Vagina (tissue), 2 donors: ENCODE measurements at regions not wholly inside any gene's neighbourhood (a gene's known extent, or its start where the extent isn't known, plus 50 kb on each side); places are given as distances from the start of the nearest gene placed in this dataset.

ENCODE experiments used
- DNase-seq, 2 donors: peaks; one replicate each; pipeline ENCODE4 v3.0.0-alpha.2; 2017; ENCODE audit errors: extremely low spot score in 2 of 2
- H3K27ac ChIP-seq: fragments of 200-600 bp; sonication (generic); one replicate; pipeline ENCODE4 v1.5.1; 2019
- H3K27me3 ChIP-seq: fragments of 200-600 bp; sonication (generic); one replicate; pipeline ENCODE4 v1.5.1; 2019
- H3K36me3 ChIP-seq, 2 donors: fragments of 200-600 bp; sonication (generic); one replicate each; pipeline ENCODE4 v1.5.1; 2017 to 2019
- H3K4me1 ChIP-seq: fragments of 200-600 bp; sonication (generic); one replicate; pipeline ENCODE4 v1.5.1; 2019
- H3K4me3 ChIP-seq, 2 donors: fragments of 200-600 bp; sonication (generic); 1 replicate in 1 of 2; 2 replicates in 1 of 2; pipeline ENCODE4 v1.5.1; 2016 to 2019
- H3K9me3 ChIP-seq: fragments of 200-600 bp; sonication (generic); one replicate; pipeline ENCODE4 v1.5.1; 2019
- CTCF ChIP-seq, 3 experiments: fragments of 450-650 bp in 2 of 3; fragments of 200-600 bp in 1 of 3; sonication (generic) in 1 of 3; IDR thresholded peaks; one replicate each; pipeline ENCODE4 v1.5.1; 2017 to 2019; ENCODE audit warnings: antibody characterized with exemption in 3 of 3, mild to moderate bottlenecking in 2 of 3, moderate library complexity in 2 of 3
- POLR2A ChIP-seq, 2 donors: fragments of 450-650 bp; IDR thresholded peaks; one replicate each; pipeline ENCODE4 v1.6.1; 2017; ENCODE audit warnings: antibody characterized with exemption in 2 of 2, mild to moderate bottlenecking in 2 of 2, moderate library complexity in 2 of 2
- POLR2AphosphoS5 ChIP-seq, 2 donors: sonication (generic); formaldehyde crosslinking; IDR thresholded peaks; one replicate each; pipeline ENCODE4 v1.9.0; 2017; ENCODE audit warnings: antibody characterized with exemption in 2 of 2, mild to moderate bottlenecking in 2 of 2, low read depth in 1 of 2; ENCODE audit not compliant: insufficient read depth in 1 of 2
- intact Hi-C: fragments of 100-400 bp; cut with DNase I; formaldehyde crosslinking; loops from one replicate; pipeline ENCODE4 v1.15.1; 2023

- no peak for TF ChIP-seq POLR2AphosphoS5 (IDR thresholded peaks at IDR 0.05; ENCODE audit: insufficient read depth in 1 of 2, low read depth in 1 of 2)
- TF ChIP-seq CTCF (IDR thresholded peaks at IDR 0.05) = no peak
- no peak for TF ChIP-seq POLR2A (IDR thresholded peaks at IDR 0.05)
- Histone ChIP-seq H3K27me3 (no peaks in the 10 kb centered on the region), H3K9me3 (no peaks in the 10 kb centered on the region), H3K4me3 (no peak overlapping the region), H3K36me3 (no peaks in the 10 kb centered on the region), H3K27ac (no peak overlapping the region), H3K4me1 (peaks cover 6% of the 10 kb centered on the region)
- no peak for DNase-seq
- intact Hi-C loops = no loop called here
Observed at GRCh38 chr11:111046291-111046690, 199.2 kb upstream of the POU2AF2 start.

- Histone ChIP-seq H3K36me3 (no peaks in the 10 kb centered on the region), H3K4me1 (peaks cover 6% of the 10 kb centered on the region), H3K27me3 (no peaks in the 10 kb centered on the region), H3K27ac (no peak overlapping the region), H3K9me3 (no peaks in the 10 kb centered on the region), H3K4me3 (no peak overlapping the region)
- DNase-seq = no peak
- intact Hi-C loops = no loop called here
- TF ChIP-seq POLR2AphosphoS5 (IDR thresholded peaks at IDR 0.05; ENCODE audit: insufficient read depth in 1 of 2, low read depth in 1 of 2) (no peak), CTCF (IDR thresholded peaks at IDR 0.05) (no peak), POLR2A (IDR thresholded peaks at IDR 0.05) (no peak)
Observed at GRCh38 chr11:111045874-111046273, 199.7 kb upstream of the POU2AF2 start.

- Histone ChIP-seq H3K27me3 (no peaks in the 10 kb centered on the region), H3K36me3 (no peaks in the 10 kb centered on the region), H3K4me1 (peaks cover 6% of the 10 kb centered on the region), H3K27ac (peak overlapping the region; percentile 31), H3K9me3 (no peaks in the 10 kb centered on the region), H3K4me3 (no peak overlapping the region)
- intact Hi-C loops = no loop called here
- TF ChIP-seq POLR2A (IDR thresholded peaks at IDR 0.05) (no peak), POLR2AphosphoS5 (IDR thresholded peaks at IDR 0.05; ENCODE audit: insufficient read depth in 1 of 2, low read depth in 1 of 2) (no peak), CTCF (IDR thresholded peaks at IDR 0.05) (no peak)
- no peak for DNase-seq
Observed at GRCh38 chr11:111045407-111045803, 200.1 kb upstream of the POU2AF2 start.

GRCh38 chr11:111044751-111045406, 200.6 kb upstream of the POU2AF2 start:
- intact Hi-C loops = loop anchor here (5.0 kb wide), 1 partner anchor 1652 kb away; no protein-coding TSS in a partner anchor
- peak overlapping the region; percentile 31 for H3K27ac ChIP-seq
- H3K4me1 ChIP-seq = peaks cover 6% of the 10 kb centered on the region

More at GRCh38 chr11:111044751-111045406, 200.6 kb upstream of the POU2AF2 start:
- no peaks in the 10 kb centered on the region for H3K9me3 ChIP-seq
- no peaks in the 10 kb centered on the region for H3K36me3 ChIP-seq
- H3K27me3 ChIP-seq = no peaks in the 10 kb centered on the region
- DNase-seq = no peak
- TF ChIP-seq CTCF (IDR thresholded peaks at IDR 0.05) (no peak), POLR2A (IDR thresholded peaks at IDR 0.05) (no peak), POLR2AphosphoS5 (IDR thresholded peaks at IDR 0.05; ENCODE audit: insufficient read depth in 1 of 2, low read depth in 1 of 2) (no peak)
- no peak overlapping the region for H3K4me3 ChIP-seq
